HG03521 (cell line): ENCODE measurements at regions not wholly inside any gene's neighbourhood (a gene's known extent, or its start where the extent isn't known, plus 50 kb on each side); places are given as distances from the start of the nearest gene placed in this dataset.
A peak's percentile ranks its signal among the peaks of the same experiment; 100 is the strongest.
"Not testable (repeated sequence)": the region's sequence is repeated elsewhere in the genome, so short reads cannot be mapped to it uniquely, and the experiment has no call there.

Experiments used
- ATAC-seq: cut with Tn5 transposase; IDR thresholded peaks from one replicate; pipeline ENCODE4 v1.9.1; 2021; ENCODE audit warnings: mild to moderate bottlenecking, moderate library complexity; ENCODE audit not compliant: unreplicated experiment

DNA sequence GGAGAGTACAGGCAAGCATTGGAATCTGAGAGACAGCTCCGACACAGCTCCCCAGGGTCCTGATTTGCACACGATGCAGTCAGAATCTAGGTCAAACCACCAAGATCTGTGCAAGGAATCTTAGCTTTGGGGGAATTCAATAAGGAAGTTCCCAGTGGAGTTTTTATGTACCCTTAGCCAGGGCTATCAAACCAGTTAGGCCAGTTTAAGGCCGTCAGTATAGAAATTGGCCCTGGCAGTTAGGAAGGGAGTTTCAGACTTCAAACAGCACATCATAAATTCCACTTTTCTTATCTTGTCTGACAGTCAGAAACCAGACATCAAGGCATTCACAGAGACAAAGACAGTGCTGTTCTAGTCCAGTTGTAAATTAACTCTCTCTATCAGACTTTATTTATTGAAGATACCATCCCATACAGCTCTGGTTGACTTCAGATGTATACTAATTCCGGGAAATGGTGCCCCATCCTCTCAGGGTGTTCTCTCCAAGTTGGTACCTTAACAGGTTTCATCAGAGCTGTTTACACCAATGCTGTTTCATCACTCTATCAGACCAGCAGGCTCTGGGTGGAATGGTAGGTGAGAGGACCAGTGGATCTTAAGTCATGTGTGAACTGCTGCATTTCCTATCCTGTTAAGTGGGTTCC, 157.5 kb upstream of the ATF7IP start:
- no peak for ATAC-seq

DNA sequence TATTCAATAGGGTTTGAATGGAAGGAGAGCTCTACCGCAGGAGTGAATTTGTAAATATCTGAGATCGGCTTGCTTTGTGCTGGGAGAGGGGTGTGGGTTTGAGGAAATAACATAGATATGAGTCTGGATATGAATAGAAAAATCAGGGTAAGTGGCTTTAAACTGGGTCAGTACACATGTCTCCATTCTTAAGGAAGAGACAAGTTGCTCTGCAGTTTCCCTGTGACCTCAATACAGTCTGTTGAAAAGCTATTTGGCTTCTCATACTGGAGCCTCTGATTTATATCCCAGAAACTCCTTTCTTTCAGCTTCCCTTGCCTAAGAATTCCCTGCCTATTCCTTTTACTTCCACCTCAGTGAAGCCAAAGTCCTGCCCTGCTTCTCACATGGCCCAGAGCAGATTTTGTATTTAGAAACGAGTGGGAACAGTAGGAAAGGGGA, 153.5 kb upstream of the ATF7IP start:
- no peak for ATAC-seq

DNA sequence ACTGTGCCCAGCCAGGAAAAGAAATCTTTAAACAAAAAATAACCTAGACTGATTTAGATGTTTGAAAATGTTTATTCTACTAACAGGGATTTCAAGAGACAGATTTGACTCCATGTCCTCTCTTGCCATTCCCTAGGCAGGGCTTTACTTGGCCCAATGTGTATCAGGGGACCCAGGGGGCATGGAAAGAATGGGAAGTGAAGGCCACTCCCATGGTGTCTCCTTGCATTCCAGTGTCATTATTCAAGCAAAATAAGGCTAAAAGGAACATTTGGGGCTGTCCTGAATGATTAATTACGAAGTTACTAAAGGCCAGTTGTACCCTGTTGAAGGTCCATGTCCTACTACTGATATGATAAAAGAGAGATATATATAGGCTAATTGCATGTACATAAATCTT, 151.9 kb upstream of the ATF7IP start:
- no peak for ATAC-seq

DNA sequence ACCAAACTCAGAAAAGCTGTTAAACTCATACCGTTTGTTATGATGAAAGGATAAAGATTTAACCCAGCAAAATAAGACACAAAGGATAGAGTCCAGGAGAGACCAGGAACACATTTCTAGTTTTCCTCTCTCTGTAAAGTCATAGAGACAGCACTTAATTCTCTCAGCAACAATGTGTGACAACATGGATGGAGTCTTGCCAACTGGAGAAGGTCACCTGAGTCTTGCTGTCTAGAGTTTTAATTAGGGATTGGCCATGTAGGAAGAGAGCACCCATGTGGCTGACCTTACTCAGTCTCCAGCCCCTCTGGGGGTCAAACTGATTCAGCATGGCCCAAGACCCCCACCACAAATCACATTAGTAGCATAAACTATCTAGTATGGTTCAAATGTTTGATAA, 151.0 kb upstream of the ATF7IP start:
- no peak for ATAC-seq

DNA sequence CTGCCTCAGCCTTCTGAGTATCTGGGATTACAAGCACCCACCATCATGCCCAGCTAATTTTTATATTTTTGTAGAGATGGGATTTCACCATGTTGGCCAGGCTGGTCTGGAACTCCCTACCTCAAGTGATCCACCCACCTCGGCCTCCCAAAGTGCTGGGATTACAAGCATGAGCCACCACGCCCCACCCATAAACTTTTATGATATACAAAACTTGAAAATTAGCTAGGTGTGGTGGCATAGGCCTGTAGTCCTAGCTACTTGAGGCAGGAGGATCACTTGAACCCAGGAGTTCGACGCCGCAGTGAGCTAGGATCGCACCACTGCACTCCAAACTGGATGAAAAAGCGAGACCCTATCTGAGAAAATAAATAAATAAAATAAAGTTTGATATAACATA, 149.5 kb upstream of the ATF7IP start:
- not testable (repeated sequence) for ATAC-seq

DNA sequence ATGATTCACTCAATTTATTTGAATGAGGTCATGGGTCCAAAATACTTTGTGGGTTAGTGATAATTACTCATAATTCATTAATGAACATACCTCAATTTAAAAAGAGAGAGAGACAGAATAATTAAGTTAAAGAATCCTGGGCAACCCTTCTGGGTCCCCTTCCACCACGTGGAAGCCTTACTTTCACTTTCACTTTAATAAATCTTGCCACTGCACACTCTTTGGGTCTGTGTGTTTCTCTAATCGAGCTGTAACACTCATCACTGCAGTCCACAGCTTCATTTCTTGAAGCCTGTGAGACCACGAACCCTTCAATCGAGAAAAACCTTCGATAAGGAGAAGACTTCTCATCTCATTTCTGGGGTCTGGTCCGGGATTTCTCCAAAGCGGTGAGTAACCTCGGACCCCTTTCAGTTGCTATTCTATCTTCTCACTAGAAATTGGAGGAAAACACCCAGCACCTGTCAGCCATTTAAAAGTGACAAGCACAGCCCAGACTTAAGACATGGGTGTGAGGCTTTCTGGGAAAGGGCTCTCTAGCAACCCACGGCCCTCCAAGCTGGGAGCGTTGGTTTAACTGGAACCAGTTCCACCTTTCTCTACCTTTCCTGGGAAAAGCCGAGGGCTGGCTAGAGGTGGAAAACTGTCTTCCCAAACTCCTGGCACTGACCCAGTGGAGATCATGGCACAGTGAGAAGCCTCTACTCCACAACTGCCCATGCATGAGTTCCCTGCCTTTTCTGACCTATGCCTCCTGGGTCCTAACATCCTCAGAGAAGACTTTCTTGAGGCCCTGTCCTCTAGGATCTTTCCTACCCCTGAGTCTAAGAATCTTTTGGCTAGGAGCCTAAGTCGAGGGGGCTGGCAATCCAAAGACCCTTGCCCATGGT, 148.8 kb upstream of the ATF7IP start:
- no peak for ATAC-seq

DNA sequence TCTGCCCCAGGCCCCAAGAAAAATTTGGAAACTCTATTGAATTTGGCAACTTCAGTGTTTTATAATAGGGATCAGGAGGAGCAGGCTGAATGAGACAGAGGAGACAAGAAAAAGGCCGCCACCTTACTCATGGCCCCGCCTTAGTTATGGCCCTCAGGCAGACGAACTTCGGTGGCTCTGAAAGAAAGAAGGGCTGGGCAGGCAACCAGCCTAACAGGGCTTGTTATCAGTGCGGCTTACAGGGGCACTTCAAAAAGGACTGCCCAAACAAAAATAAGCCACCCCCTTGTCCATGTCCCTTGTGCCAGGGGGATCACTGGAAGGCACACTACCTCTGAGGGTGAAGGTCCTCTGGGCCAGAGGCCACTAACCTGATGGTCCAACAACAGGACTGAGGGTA, 146.3 kb upstream of the ATF7IP start:
- ATAC-seq = no peak

DNA sequence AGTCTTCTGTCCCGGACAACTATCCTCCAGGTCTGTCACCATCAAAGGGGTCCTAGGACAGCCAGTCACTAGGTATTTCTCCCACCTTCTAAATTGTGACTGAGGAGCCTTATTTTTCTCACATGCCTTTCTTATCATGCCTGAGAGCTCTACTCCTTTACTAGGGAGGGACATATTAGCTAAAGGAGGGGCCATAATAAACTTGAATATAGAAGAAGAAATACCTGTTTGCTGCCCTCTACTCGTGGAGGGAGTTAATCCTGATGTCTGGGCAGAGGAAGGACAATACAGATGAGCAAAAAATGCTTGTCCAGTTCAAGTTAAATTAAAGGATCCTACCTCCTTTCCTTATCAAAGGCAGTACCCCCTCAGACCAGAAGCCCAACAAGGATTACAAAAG, 145.8 kb upstream of the ATF7IP start:
- ATAC-seq = not testable (repeated sequence)

DNA sequence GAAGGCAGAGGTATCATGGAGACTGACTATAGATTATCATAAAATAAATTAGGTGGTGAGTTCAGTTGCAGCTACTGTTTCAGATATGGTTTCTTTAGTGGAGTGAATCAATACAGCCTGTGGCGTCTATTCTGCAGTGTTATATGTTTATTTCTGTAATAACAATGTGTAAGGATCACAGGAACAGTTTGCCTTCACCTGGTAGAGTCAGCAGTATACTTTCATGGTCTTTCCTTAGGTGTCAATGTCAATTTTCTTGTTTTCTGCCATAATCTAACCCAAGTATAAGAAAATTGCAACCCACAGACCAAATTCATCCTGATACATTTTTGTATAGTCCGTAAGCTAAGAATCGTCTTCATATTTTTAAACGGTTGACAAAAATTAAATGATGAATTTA, 140.4 kb upstream of the ATF7IP start:
- ATAC-seq = no peak

DNA sequence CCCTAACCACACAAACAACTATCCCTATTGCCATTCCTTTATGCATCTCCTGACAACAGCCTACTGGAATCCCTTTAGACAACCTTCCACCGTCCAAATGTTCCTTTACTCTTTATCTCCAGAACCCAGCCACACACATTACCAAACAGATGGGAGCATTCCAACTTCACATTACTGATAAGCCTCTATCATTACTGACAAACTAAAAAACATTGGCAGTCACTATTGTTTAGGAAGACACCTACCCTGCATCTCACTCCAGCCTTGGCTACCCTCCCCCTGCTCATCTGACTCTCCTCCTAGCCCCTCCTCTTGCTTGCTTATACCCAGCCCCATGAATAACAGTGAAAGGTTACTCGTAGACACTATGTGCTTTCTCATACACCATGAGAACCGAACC, 130.3 kb upstream of the ATF7IP start:
- ATAC-seq = not testable (repeated sequence)

DNA sequence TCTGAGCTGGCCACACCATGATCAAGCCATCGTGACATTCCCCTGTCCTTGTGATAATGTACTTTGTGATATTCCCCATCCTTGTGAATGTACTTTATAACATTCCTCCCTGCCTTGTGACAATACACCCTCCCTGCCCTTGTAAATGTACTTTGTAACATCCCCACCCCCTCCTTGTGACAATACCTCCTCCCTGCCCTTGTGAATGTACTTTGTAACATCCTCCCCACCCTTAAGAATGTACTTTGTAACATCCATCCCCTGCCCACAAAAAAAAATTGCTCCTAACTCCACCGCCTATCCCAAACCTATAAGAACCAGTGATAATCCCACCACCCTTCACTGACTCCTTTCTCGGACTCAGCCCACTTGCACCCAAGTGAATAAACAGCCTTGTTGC, 128.8 kb upstream of the ATF7IP start:
- ATAC-seq = not testable (repeated sequence)

DNA sequence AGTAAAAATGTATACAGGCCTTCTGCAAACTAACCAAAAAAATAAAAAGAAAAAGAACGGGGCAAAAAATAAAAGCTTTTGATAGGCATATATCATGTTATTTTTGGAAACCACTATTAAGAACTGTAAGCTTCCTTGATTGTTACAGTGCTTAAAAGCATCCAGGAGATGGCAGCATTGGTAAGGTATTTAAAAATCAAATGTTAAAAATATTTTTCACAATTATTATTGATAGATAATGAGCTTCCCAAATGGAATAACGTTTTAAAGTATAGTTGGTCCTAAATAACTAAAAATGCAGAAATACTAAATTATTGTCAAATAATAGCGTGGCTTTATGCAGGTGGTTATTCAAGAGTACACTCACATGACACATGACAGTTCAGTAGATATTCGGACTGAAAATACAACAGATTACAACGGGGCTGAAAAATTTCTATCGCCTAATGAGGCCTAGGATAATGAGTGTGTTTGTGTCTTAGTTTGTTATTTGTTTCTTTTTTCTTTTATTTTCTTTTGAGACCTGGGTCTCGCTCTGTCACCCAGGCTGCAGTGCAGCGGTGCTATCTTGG, 127.2 kb upstream of the ATF7IP start:
- no peak for ATAC-seq

DNA sequence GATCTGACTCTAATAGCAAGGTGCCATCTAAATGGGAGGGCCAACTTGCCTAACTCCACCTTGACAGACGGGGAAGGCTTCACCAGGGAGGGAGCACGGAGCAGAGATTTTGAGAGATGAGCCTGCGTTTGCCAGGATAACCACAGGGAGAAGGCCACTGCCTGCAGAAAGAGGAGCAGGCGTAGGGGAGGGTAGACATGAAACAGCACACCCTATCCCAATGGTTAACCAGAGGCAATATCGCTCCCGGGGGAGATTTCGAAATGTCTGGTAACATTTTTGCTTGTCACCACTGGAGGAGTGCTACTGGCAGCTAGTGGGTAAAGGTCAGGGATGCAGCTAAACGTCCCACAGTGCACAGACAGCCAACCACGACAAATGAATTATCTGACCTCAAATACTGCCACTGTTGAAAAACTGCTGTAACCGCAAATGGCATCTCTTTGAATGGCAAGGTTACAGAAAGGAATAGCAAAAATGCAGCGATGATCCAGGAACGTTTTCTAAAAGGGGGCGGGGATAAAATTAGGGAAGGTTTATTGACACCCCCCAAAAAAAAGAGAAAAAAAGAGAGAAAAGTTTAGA, 126.0 kb upstream of the ATF7IP start:
- ATAC-seq = peak; percentile 69

DNA sequence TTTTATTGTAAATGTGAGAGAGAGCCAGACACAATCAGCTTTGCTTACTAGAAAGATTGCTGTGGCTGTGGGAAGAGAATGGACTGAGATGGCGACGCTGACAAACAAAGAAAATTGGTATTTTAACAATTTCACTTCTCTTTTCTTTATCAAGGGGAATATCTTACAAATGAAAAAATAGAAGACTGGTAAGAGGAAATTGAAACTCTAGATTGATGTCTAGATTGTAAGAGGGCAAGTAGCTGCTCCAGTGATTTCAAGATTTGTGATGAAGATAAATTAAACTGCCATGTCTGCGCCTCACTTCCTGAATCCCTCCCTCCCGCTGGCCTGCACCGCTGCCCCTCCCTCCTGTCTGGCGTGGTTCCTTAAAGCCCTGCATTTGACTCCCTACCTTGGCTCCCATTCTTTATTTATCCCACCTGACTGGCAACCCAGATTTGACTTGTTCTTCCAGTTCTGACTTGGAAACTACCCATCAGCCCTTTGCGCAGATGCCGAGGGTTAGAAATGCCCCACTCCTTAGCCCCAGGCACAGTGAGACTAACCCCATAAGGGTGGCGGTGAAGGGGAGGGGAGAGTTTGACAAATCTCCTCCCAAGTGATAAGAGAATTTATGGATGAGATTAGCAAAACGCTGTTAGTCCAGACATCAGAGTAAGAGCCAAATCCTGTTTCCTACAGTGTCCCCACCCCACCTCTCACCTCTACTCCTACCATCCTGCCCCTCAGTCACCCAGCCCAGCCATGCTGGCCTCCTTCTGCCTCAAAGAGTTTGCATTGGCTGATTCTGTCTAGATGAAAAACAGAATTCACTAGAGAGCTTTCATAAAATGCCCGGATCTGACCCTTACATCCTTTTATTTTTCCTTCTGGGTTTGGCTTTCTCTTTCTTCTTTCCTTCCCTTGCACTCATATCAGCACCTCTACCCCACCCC, 125.3 kb upstream of the ATF7IP start:
- ATAC-seq = peak; percentile 37

DNA sequence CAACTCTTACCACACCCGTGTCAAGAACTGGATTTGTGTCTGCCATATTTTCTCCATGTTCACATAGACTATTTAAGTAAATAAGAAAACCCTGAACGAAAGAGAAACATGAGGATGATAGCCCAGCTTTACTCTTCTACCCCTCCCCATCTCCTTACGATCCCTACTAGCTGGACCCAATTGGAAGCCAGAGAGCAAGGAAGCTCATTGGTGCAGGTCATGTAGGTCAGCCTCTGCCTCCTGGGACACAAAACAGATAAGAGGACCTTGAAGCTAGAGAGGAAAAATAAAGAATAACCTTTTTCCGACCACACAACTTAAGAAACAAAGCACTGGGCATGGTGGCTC, 124.6 kb upstream of the ATF7IP start:
- no peak for ATAC-seq

DNA sequence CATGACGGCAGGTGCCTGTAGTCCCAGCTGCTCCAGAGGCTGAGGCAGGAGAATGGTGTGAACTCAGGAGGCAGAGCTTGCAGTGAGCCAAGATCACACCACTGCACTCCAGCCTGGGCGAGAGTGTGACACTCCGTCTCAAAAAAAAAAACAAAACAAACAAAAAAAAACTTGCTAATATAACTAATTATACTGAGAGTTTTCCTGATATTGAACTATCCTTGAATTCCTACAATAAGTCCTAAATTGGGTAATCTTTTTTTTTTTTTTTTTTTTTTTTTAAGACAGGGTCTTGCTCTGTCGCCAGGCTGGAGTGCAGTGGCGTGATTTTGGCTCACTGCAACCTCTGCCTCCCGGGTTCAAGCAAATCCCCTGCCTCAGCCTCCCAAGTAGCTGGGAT, 122.7 kb upstream of the ATF7IP start:
- not testable (repeated sequence) for ATAC-seq

DNA sequence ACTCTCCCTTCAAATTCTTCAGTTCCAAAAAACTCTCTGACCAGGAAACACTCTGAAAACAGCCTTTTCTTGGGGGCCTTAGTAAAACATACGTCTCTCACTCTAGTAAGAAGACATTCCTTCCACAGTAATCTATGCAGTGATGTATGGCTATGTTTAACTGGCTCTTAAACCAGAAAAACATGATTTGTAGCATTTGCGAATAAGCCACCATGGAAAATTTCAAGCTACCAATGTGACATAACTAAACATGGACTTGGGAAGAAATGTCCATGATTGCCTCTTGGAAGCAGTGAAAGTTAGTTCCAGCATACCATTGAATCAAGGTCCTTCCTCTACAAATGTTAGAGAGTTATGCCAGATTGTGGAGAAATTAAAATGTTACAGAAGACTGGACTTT, 121.5 kb upstream of the ATF7IP start:
- ATAC-seq = no peak

DNA sequence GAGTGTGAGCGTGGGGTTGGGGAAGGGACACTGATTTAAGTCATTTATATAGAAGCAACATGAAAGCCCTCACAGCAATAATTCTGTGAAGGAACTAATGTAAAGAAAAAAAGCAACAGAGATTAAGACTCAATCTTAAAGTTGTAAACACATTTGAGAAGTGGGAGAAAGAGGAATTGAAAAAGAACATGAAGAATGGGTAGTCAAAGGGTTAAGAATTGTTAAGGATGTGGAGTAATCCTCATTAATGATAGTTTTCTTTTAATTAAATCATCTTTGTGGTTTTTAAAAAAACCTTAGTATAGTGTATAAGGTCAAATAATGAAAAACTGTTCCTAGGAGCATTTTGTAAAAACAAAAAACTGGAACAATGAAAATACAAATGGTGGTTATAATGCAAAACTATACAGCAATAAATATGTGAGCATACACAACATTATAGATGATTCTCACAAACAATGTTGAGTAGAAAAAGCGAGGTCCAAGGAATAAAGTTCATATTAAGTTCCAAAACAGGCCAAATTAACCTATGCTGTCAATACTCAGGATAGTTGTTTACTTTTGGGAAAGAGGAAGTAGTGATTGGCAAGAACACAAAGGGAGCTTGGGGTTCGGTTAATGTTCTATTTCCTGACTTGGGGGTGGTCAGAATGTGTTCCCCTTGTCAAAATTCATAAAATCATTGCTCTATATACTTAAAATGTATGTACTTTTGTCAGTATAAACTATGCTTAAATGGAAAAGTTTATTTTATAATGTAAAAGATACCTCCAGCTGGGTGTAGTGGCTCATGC, 120.4 kb upstream of the ATF7IP start:
- ATAC-seq = no peak

DNA sequence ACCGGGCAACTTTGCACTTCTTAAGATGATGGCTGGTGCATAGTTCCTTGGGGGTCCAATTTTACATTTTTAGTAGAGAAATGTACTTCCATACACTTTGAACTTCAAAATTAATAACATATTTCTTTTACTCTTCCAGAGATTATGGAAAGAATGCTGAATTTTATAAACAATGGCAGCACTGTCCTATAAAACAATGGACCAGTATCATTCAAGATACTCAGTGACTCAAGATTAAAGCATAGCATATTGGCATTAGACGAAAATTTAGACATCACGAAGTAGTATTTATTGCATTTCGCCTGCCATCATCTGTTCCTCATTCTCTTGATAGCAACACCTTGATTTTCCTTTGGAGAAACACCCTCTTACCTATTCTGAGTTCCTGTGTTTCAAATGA, 118.3 kb upstream of the ATF7IP start:
- no peak for ATAC-seq

DNA sequence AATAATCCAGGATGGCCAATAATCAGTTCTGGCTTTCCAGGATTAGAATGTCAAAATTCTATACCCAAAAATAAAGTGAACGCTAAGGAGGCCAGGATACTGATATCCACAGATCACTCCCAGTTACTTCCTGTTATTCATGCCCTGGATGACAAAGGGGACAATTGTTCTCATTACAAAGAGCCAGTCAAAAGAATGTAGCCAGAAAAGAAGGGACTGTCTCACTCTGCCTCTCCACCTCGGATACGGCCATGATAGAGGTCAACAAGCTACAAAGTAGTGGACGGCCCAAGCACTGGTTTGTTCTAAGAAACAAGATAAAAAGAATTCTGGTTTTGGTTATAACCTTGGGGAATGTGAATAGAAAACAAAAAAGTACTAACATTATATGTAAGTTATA, 116.1 kb upstream of the ATF7IP start:
- ATAC-seq = no peak
